IPS-20b (cell line): ENCODE measurements at regions not wholly inside any gene's neighbourhood (a gene's known extent, or its start where the extent isn't known, plus 50 kb on each side); places are given as distances from the start of the nearest gene placed in this dataset.

Experiments
- H3K27ac ChIP-seq: one replicate; pipeline ENCODE4 v1.5.1; 2013; ENCODE audit warnings: low read length
- H3K27me3 ChIP-seq: 2 replicates; pipeline ENCODE4 v1.6.1; 2013; ENCODE audit warnings: mild to moderate bottlenecking, low read length, inconsistent platforms; ENCODE audit not compliant: insufficient read depth
- H3K36me3 ChIP-seq: 2 replicates; pipeline ENCODE4 v1.6.1; 2013; ENCODE audit warnings: low read depth, mild to moderate bottlenecking, inconsistent platforms, low read length, moderate library complexity; ENCODE audit not compliant: insufficient read depth
- H3K4me1 ChIP-seq: 2 replicates; pipeline ENCODE4 v1.6.1; 2013; ENCODE audit warnings: mild to moderate bottlenecking, control low read depth, inconsistent platforms, low read length, moderate library complexity; ENCODE audit not compliant: insufficient read depth
- H3K4me3 ChIP-seq: 2 replicates; pipeline ENCODE4 v1.5.1; 2013; ENCODE audit warnings: mild to moderate bottlenecking, low read length, inconsistent platforms
- H3K9ac ChIP-seq: 2 replicates; pipeline ENCODE4 v1.6.1; 2013; ENCODE audit warnings: low read depth, mild to moderate bottlenecking, inconsistent platforms, low read length, moderate library complexity
- H3K9me3 ChIP-seq: 2 replicates; pipeline ENCODE4 v1.6.1; 2013; ENCODE audit warnings: mild to moderate bottlenecking, low read depth, low read length, inconsistent platforms; ENCODE audit not compliant: insufficient read depth

GRCh38 chr16:58940609-58941008 lies 206.5 kb upstream of the GOT2 start:
- Histone ChIP-seq H3K9me3 (no peaks in the 10 kb centered on the region), H3K4me1 (peaks cover 5% of the 10 kb centered on the region; the same call in 1 of the 2 replicates), H3K27ac (no peak overlapping the region), H3K4me3 (no peak overlapping the region), H3K9ac (no peak overlapping the region), H3K36me3 (no peaks in the 10 kb centered on the region), H3K27me3 (no peaks in the 10 kb centered on the region)

- no peaks in the 10 kb centered on the region for H3K27me3 ChIP-seq
- H3K36me3 ChIP-seq: no peaks in the 10 kb centered on the region
- peaks cover 5% of the 10 kb centered on the region; the same call in 1 of the 2 replicates for H3K4me1 ChIP-seq
- no peak overlapping the region for H3K27ac ChIP-seq
- no peak overlapping the region for H3K9ac ChIP-seq
- no peaks in the 10 kb centered on the region for H3K9me3 ChIP-seq
- H3K4me3 ChIP-seq: no peak overlapping the region; the same call in 1 of the 2 replicates
Measured at GRCh38 chr16:58938811-58939210, 204.7 kb upstream of the GOT2 start.

GRCh38 chr16:58937661-58938060 lies 203.5 kb upstream of the GOT2 start:
- H3K27me3 ChIP-seq: no peaks in the 10 kb centered on the region
- no peaks in the 10 kb centered on the region for H3K36me3 ChIP-seq
- no peak overlapping the region for H3K9ac ChIP-seq
- peaks cover 5% of the 10 kb centered on the region; the same call in 1 of the 2 replicates for H3K4me1 ChIP-seq
- no peak overlapping the region for H3K27ac ChIP-seq
- no peaks in the 10 kb centered on the region for H3K9me3 ChIP-seq
- no peak overlapping the region for H3K4me3 ChIP-seq

GRCh38 chr16:58933186-58933585 lies 199.1 kb upstream of the GOT2 start:
- no peaks in the 10 kb centered on the region for H3K4me1 ChIP-seq
- H3K9me3 ChIP-seq: no peaks in the 10 kb centered on the region
- no peak overlapping the region for H3K9ac ChIP-seq
- no peaks in the 10 kb centered on the region for H3K36me3 ChIP-seq
- no peak overlapping the region for H3K27ac ChIP-seq
- H3K27me3 ChIP-seq: no peaks in the 10 kb centered on the region
- no peak overlapping the region for H3K4me3 ChIP-seq

DNA sequence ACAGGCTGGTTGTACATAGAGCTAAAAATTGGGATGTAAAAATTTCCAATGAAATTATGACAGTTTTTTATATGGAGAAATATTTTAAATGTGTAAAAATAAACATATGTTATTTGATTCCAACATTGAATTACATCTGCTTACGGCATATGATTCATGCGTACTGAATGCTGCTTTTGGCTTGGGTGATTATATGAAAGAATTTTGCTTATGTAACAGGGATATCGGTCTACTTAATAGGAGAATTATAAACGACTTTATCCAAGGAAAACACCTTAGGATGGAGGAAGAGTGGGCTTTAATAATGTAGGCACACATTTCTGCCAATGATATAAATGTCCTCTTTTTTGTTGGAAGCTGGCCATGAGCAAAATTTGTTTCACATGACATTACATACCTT lies 197.3 kb upstream of the GOT2 start:
- no peaks in the 10 kb centered on the region for H3K9me3 ChIP-seq
- H3K27me3 ChIP-seq: no peaks in the 10 kb centered on the region
- no peak overlapping the region for H3K27ac ChIP-seq
- no peaks in the 10 kb centered on the region for H3K4me1 ChIP-seq
- no peak overlapping the region for H3K9ac ChIP-seq
- H3K4me3 ChIP-seq: no peak overlapping the region
- no peaks in the 10 kb centered on the region for H3K36me3 ChIP-seq

GRCh38 chr16:58923094-58923493 lies 189.0 kb upstream of the GOT2 start:
- Histone ChIP-seq H3K4me1 (peaks cover 8% of the 10 kb centered on the region; the same call in 1 of the 2 replicates), H3K36me3 (no peaks in the 10 kb centered on the region), H3K4me3 (no peak overlapping the region), H3K9me3 (no peaks in the 10 kb centered on the region), H3K9ac (no peak overlapping the region), H3K27ac (no peak overlapping the region), H3K27me3 (no peaks in the 10 kb centered on the region)

DNA sequence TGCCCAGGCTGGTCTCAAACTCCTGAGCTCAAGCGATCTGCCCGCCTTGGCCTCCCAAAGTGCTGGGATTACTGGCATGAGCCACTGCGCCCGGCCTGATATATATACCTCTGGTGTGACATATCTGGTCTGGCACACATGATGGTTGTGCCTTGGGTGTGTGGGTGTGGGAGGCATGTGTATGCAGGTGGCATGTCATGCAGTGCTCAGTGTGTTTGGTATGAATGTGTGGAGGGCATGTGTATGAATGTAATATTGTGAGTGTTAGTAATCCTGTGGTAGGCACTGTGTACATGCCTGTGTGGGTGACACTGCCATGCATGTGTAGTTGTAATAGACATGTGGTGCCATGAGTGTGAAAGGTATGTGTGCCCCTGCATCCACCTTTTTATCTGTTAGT lies 179.3 kb upstream of the GOT2 start:
- H3K9me3 ChIP-seq: no peaks in the 10 kb centered on the region

GRCh38 chr16:58912571-58912970 lies 178.5 kb upstream of the GOT2 start:
- no peak overlapping the region for H3K27ac ChIP-seq
- H3K36me3 ChIP-seq: no peaks in the 10 kb centered on the region
- no peaks in the 10 kb centered on the region for H3K9me3 ChIP-seq
- H3K9ac ChIP-seq: no peak overlapping the region
- H3K27me3 ChIP-seq: no peaks in the 10 kb centered on the region
- no peaks in the 10 kb centered on the region for H3K4me1 ChIP-seq
- H3K4me3 ChIP-seq: no peak overlapping the region

More for the DNA sequence above, 179.3 kb upstream of the GOT2 start:
- H3K4me3 ChIP-seq: no peak overlapping the region
- H3K4me1 ChIP-seq: no peaks in the 10 kb centered on the region
- H3K27me3 ChIP-seq: no peaks in the 10 kb centered on the region
- H3K27ac ChIP-seq: no peak overlapping the region
- no peak overlapping the region for H3K9ac ChIP-seq
- H3K36me3 ChIP-seq: no peaks in the 10 kb centered on the region

DNA sequence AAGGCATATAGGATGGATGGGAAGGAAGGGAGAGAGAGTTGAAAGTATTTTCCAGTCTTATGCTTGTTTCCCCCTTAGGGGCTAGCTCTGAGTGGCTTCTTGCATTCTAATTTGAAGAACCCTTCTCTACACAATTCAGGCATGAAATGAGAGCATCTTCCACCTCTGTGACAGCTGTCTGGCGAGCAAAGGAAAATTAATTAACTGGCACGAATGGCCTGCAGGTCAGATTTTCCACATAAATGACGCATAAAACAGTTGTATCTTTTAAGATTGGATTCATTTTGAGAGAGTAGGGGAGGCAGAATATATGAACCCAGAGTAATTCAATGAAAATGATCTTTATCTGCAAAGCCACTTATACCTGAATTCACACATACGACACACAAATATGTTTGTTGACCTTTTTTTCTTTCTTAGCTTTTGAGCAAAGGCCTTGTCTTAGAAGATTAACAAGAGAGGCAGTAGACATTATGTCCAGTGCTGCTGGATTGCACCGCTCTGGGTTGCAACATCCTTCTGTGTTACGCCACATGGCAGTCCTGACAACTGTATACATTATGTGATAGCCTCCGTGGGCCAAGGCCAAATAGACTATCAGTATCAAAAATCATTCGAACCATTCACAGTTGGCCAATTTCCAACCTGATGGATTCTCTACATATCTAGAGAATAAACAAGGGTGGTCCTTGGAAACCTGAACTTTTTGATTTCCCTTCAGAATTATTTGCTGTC lies 173.0 kb upstream of the GOT2 start:
- H3K27ac ChIP-seq: no peak overlapping the region
- H3K9ac ChIP-seq: no peak overlapping the region
- no peaks in the 10 kb centered on the region for H3K9me3 ChIP-seq
- H3K36me3 ChIP-seq: no peaks in the 10 kb centered on the region
- no peaks in the 10 kb centered on the region for H3K27me3 ChIP-seq
- no peak overlapping the region for H3K4me3 ChIP-seq
- no peaks in the 10 kb centered on the region for H3K4me1 ChIP-seq

DNA sequence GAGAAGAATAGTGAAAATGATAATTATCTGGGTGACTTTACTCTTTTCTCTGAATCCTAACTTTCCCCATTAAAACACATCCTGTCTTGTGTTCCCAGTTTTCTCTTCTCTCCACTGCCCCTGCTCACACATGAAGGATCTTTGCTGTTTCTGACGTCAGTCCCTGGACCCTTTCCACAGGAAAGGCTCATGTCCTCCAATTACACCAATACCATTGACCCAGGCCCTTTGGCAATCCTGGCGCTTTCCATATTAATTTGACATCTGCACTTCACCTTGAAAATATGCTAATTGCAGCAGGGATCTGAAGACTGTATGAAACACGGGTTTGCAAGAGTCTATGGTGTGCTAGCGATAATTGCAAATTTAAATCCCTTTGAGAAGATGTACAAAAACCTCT lies 170.2 kb upstream of the GOT2 start:
- H3K27ac ChIP-seq: no peak overlapping the region
- H3K9ac ChIP-seq: no peak overlapping the region
- H3K9me3 ChIP-seq: peaks cover 5% of the 10 kb centered on the region; the same call in 1 of the 2 replicates
- no peaks in the 10 kb centered on the region for H3K36me3 ChIP-seq
- H3K4me1 ChIP-seq: no peaks in the 10 kb centered on the region
- no peak overlapping the region for H3K4me3 ChIP-seq
- no peaks in the 10 kb centered on the region for H3K27me3 ChIP-seq

DNA sequence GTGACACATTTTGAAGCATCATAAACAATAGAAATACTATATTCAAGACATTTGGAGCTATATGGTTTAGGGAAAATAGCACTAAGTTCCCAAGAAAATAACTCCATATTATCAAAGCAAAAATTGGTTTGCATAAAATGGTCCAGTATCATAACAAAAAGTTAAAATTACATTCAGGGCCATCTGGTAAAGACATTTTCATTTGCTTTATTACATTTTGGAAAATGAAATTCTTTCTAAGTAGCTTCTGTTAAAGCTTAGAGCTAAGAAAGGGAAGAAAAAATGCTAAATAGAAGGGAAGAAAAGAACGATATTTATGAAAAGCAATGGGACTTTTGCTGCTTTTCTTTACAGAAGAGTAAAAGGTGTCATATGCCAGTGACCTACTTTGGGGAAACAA lies 155.4 kb upstream of the GOT2 start:
- Histone ChIP-seq H3K36me3 (no peaks in the 10 kb centered on the region), H3K9me3 (no peaks in the 10 kb centered on the region), H3K4me3 (no peak overlapping the region), H3K27ac (no peak overlapping the region), H3K27me3 (no peaks in the 10 kb centered on the region), H3K9ac (no peak overlapping the region), H3K4me1 (no peaks in the 10 kb centered on the region)

- Histone ChIP-seq H3K27ac (no peak overlapping the region), H3K27me3 (no peaks in the 10 kb centered on the region), H3K4me1 (no peaks in the 10 kb centered on the region)
Measured at GRCh38 chr16:58885528-58886170, 151.5 kb upstream of the GOT2 start.

More at GRCh38 chr16:58885528-58886170, 151.5 kb upstream of the GOT2 start:
- Histone ChIP-seq H3K36me3 (no peaks in the 10 kb centered on the region), H3K4me3 (no peak overlapping the region), H3K9ac (no peak overlapping the region), H3K9me3 (no peaks in the 10 kb centered on the region)
